Lower leg skin (tissue), 3 donors: ENCODE measurements at regions not wholly inside any gene's neighbourhood (a gene's known extent, or its start where the extent isn't known, plus 50 kb on each side); places are given as distances from the start of the nearest gene placed in this dataset.

Source experiments
- CTCF ChIP-seq, 3 donors: fragments of 450-650 bp; IDR thresholded peaks; one replicate each; pipeline ENCODE4 v1.5.1; 2016; ENCODE audit warnings: antibody characterized with exemption in 3 of 3, mild to moderate bottlenecking in 3 of 3, moderate library complexity in 2 of 3
- POLR2A ChIP-seq, 2 donors: fragments of 450-650 bp; IDR thresholded peaks; one replicate each; pipeline ENCODE4 v1.6.1; 2016 to 2017; ENCODE audit warnings: antibody characterized with exemption in 2 of 2, mild to moderate bottlenecking in 1 of 2, moderate library complexity in 1 of 2

GRCh38 chr9:110095161-110095595 is 112.8 kb downstream of the C9orf152 start:
- TF ChIP-seq CTCF (IDR thresholded peaks at IDR 0.05) (no peak), POLR2A (IDR thresholded peaks at IDR 0.05) (no peak)
